IMR-90 (cell line): ENCODE measurements at regions not wholly inside any gene's neighbourhood (a gene's known extent, or its start where the extent isn't known, plus 50 kb on each side); places are given as distances from the start of the nearest gene placed in this dataset.

ENCODE experiments used
- ATAC-seq: fragments of 200-7000 bp; cut with Tn5 transposase; 2 replicates; pipeline ENCODE4 v1.9.1; 2020; ENCODE audit warnings: low read depth, mild to moderate bottlenecking, moderate library complexity
- BruUV-seq: library from RNA; stranded (reverse); fragments of 400-500 nt; replicated peaks from 2 replicates; lab custom pipeline; 2021; lab: Mats Ljungman, UMichigan
- CTCF ChIA-PET: fragments of 300-600 bp; formaldehyde crosslinking; extraction: SDS; loops from one replicate; lab custom pipeline; 2021; ENCODE audit warnings: antibody characterized with exemption; lab: Yijun Ruan, JAX
- POLR2A ChIA-PET: fragments of 300-600 bp; sonication (Branson Sonifier 250); formaldehyde crosslinking; loops from one replicate; lab custom pipeline; 2022; ENCODE audit warnings: antibody characterized with exemption; ENCODE audit not compliant: unreplicated experiment; lab: Charles Lee
- DNase-seq: peaks from one replicate; pipeline ENCODE4 v3.0.0; 2013
- H2AFZ ChIP-seq: replicated peaks from 2 replicates; pipeline ENCODE3; 2013; ENCODE audit warnings: low read length, mild to moderate bottlenecking; ENCODE audit not compliant: poor library complexity
- H2AK5ac ChIP-seq: 2 replicates; pipeline ENCODE4 v1.6.1; 2013; ENCODE audit warnings: low read depth, low read length, inconsistent platforms
- H2AK9ac ChIP-seq: replicated peaks from 2 replicates; pipeline ENCODE3; 2013; ENCODE audit warnings: mild to moderate bottlenecking, low read depth, low read length, moderate library complexity; ENCODE audit not compliant: poor library complexity
- H2BK120ac ChIP-seq: 2 replicates; pipeline ENCODE4 v1.6.1; 2013; ENCODE audit warnings: low read depth, low read length, inconsistent platforms
- H2BK15ac ChIP-seq: 3 replicates; pipeline ENCODE4 v1.6.1; 2013; ENCODE audit warnings: low read depth, low read length, inconsistent platforms
- H2BK20ac ChIP-seq: 2 replicates; pipeline ENCODE4 v1.6.1; 2013; ENCODE audit warnings: low read depth, mild to moderate bottlenecking, inconsistent platforms, low read length, moderate library complexity
- H2BK5ac ChIP-seq: 2 replicates; pipeline ENCODE4 v1.6.1; 2013; ENCODE audit warnings: mild to moderate bottlenecking, low read depth, low read length, inconsistent platforms; ENCODE audit not compliant: poor library complexity, severe bottlenecking
- H3K14ac ChIP-seq: replicated peaks from 2 replicates; pipeline ENCODE4 v1.6.1; 2013; ENCODE audit warnings: low read depth, low read length, inconsistent platforms
- H3K18ac ChIP-seq: 2 replicates; pipeline ENCODE4 v1.6.1; 2013; ENCODE audit warnings: low read depth, low read length, control low read depth
- H3K23ac ChIP-seq: 2 replicates; pipeline ENCODE4 v1.6.1; 2013; ENCODE audit warnings: low read depth, low read length, inconsistent platforms
- H3K27ac ChIP-seq: 2 replicates; pipeline ENCODE4 v1.5.1; 2013; ENCODE audit warnings: mild to moderate bottlenecking, control low read depth, low read length; ENCODE audit not compliant: insufficient read depth
- H3K27me3 ChIP-seq: 2 replicates; pipeline ENCODE4 v1.6.1; 2013; ENCODE audit warnings: low read length; ENCODE audit not compliant: control insufficient read depth, insufficient read depth
- H3K36me3 ChIP-seq: 2 replicates; pipeline ENCODE4 v1.6.1; 2013; ENCODE audit warnings: low read length, mixed read lengths; ENCODE audit not compliant: control insufficient read depth, insufficient read depth
- H3K4ac ChIP-seq: 2 replicates; pipeline ENCODE4 v1.6.1; 2013; ENCODE audit warnings: low read depth, low read length, inconsistent platforms
- H3K4me1 ChIP-seq: 2 replicates; pipeline ENCODE4 v1.6.1; 2013; ENCODE audit warnings: low read length, mixed read lengths; ENCODE audit not compliant: control insufficient read depth, insufficient read depth
- H3K4me2 ChIP-seq: 2 replicates; pipeline ENCODE4 v1.6.1; 2013; ENCODE audit warnings: low read depth, mild to moderate bottlenecking, control low read depth, low read length, moderate library complexity
- H3K4me3 ChIP-seq: 2 replicates; pipeline ENCODE4 v1.5.1; 2013; ENCODE audit warnings: low read depth, mild to moderate bottlenecking, control low read depth, low read length, moderate library complexity; ENCODE audit not compliant: insufficient read depth
- H3K56ac ChIP-seq: 2 replicates; pipeline ENCODE4 v1.6.1; 2013; ENCODE audit warnings: low read length, inconsistent platforms; ENCODE audit not compliant: insufficient read depth; ENCODE audit errors: extremely low read depth
- H3K79me1 ChIP-seq, 2 experiments: 2 replicates each; pipeline ENCODE4 v1.6.1; 2013; ENCODE audit warnings: low read length in 2 of 2, inconsistent platforms in 1 of 2, low read depth in 1 of 2
- H3K9ac ChIP-seq: 2 replicates; pipeline ENCODE4 v1.6.1; 2013; ENCODE audit warnings: low read depth, low read length, control low read depth
- H3K9me1 ChIP-seq: 2 replicates; pipeline ENCODE4 v1.6.1; 2013; ENCODE audit warnings: low read length, inconsistent platforms; ENCODE audit not compliant: insufficient read depth
- H3K9me3 ChIP-seq: 2 replicates; pipeline ENCODE4 v1.6.1; 2013; ENCODE audit warnings: low read length; ENCODE audit not compliant: control insufficient read depth, insufficient read depth
- H4K20me1 ChIP-seq: 2 replicates; pipeline ENCODE4 v1.6.1; 2013; ENCODE audit warnings: low read length, inconsistent platforms; ENCODE audit not compliant: insufficient read depth
- H4K5ac ChIP-seq: 2 replicates; pipeline ENCODE4 v1.6.1; 2013; ENCODE audit warnings: mild to moderate bottlenecking, low read depth, low read length, control low read depth
- H4K8ac ChIP-seq, 2 experiments: 2 replicates each; pipeline ENCODE4 v1.6.1; 2013; ENCODE audit warnings: low read depth in 2 of 2, low read length in 2 of 2, control low read depth in 1 of 2, inconsistent platforms in 1 of 2
- H4K91ac ChIP-seq: 2 replicates; pipeline ENCODE4 v1.6.1; 2013; ENCODE audit warnings: low read depth, low read length, inconsistent platforms; ENCODE audit not compliant: insufficient read depth
- BHLHE40 ChIP-seq: fragments of 150-350 bp; IDR thresholded peaks from 2 replicates; pipeline ENCODE4 v1.6.1; 2016; ENCODE audit warnings: mild to moderate bottlenecking, low read depth, low read length
- CHD1 ChIP-seq: IDR thresholded peaks from 2 replicates; pipeline ENCODE4 v1.6.1; 2012; ENCODE audit warnings: low read depth, low read length, improper control_type of control experiment
- ELK1 ChIP-seq: fragments of 150-350 bp; IDR thresholded peaks from 2 replicates; pipeline ENCODE4 v1.6.1; 2016; ENCODE audit warnings: low read depth, mild to moderate bottlenecking, low read length, moderate library complexity, borderline replicate concordance
- MAFK ChIP-seq: IDR thresholded peaks from 2 replicates; pipeline ENCODE4 v1.6.1; 2012; ENCODE audit warnings: low read depth, low read length, improper control_type of control experiment
- MAZ ChIP-seq: IDR thresholded peaks from 2 replicates; pipeline ENCODE4 v1.6.1; 2012; ENCODE audit warnings: low read depth, mild to moderate bottlenecking, low read length, improper control_type of control experiment, moderate library complexity, borderline replicate concordance
- NFE2L2 ChIP-seq: fragments of 150-350 bp; IDR thresholded peaks from 2 replicates; pipeline ENCODE4 v1.6.1; 2016; ENCODE audit warnings: low read depth, mild to moderate bottlenecking, low read length
- POLR2A ChIP-seq: IDR thresholded peaks from 2 replicates; pipeline ENCODE4 v1.6.1; 2012; ENCODE audit warnings: mild to moderate bottlenecking, low read depth, low read length
- RAD21 ChIP-seq: IDR thresholded peaks from 2 replicates; pipeline ENCODE4 v1.6.1; 2012; ENCODE audit warnings: low read length, improper control_type of control experiment
- RCOR1 ChIP-seq: IDR thresholded peaks from 2 replicates; pipeline ENCODE4 v1.6.1; 2012; ENCODE audit warnings: mild to moderate bottlenecking, low read length, improper control_type of control experiment; ENCODE audit not compliant: insufficient replicate concordance
- RFX5 ChIP-seq: IDR thresholded peaks from 2 replicates; pipeline ENCODE4 v1.8.0; 2012; ENCODE audit warnings: low read depth, mild to moderate bottlenecking, low read length, moderate library complexity
- SMC3 ChIP-seq: fragments of 150-350 bp; IDR thresholded peaks from 2 replicates; pipeline ENCODE4 v1.6.1; 2016; ENCODE audit warnings: low read depth, mild to moderate bottlenecking, antibody characterized with exemption, low read length, moderate library complexity
- WGBS, 2 experiments: methylation state at CpG; one replicate each; pipeline versions ENCODE4 v1.1.5 to v1.1.7; 2013; ENCODE audit warnings: missing lambda C conversion rate in 2 of 2; ENCODE audit not compliant: insufficient read length in 1 of 2; ENCODE audit errors: extremely low coverage in 2 of 2; 5-methylcytosine and 5-hydroxymethylcytosine counted together
- dilution Hi-C: fragments of 300-500 bp; cut with HindIII; formaldehyde crosslinking; loops from one replicate; pipeline ENCODE4 v1.14.3; 2018; ENCODE audit warnings: low sequenced_read_pairs; ENCODE audit not compliant: unreplicated experiment
- in situ Hi-C: fragments of 300-500 bp; cut with MboI; formaldehyde crosslinking; loops from 3 replicates; pipeline ENCODE4 v1.14.3; 2019; ENCODE audit warnings: low sequenced_read_pairs, inconsistent platforms, mixed read lengths
- intact Hi-C: fragments of 100-400 bp; cut with micrococcal nuclease; formaldehyde crosslinking; loops from 2 replicates; pipeline ENCODE4 v1.10.0; 2022

- Histone ChIP-seq H4K5ac (no peak overlapping the region), H3K9me1 (no peaks in the 10 kb centered on the region), H2AK5ac (no peak overlapping the region), H3K9me3 (no peaks in the 10 kb centered on the region), H3K56ac (no peak overlapping the region), H3K18ac (no peak overlapping the region), H2BK20ac (no peak overlapping the region), H2AK9ac (no peak overlapping the region), H3K4me2 (no peak overlapping the region), H4K91ac (no peak overlapping the region), H3K4ac (no peak overlapping the region), H3K27ac (no peak overlapping the region), H3K36me3 (no peaks in the 10 kb centered on the region), H2BK120ac (no peak overlapping the region), H3K4me3 (no peak overlapping the region), H4K20me1 (no peaks in the 10 kb centered on the region), H2BK5ac (no peak overlapping the region), H4K8ac (no peak overlapping the region), H3K23ac (no peak overlapping the region), H3K14ac (no peak overlapping the region), H3K27me3 (no peaks in the 10 kb centered on the region), H3K79me1 (no peaks in the 10 kb centered on the region), H3K4me1 (no peaks in the 10 kb centered on the region), H3K9ac (no peak overlapping the region), H2AFZ (no peak overlapping the region), H2BK15ac (no peak overlapping the region)
- no TSS peak for BruUV-seq
- intact Hi-C loops (no loop called here), in situ Hi-C loops (no loop called here), dilution Hi-C loops (no loop called here)
- DNase-seq (no peak), ATAC-seq (no peak)
- no peak for TF ChIP-seq MAFK
- no peak for TF ChIP-seq NFE2L2
- TF ChIP-seq RFX5: no peak
- TF ChIP-seq POLR2A: no peak
- TF ChIP-seq RCOR1: no peak
- TF ChIP-seq CHD1: no peak
- no peak for TF ChIP-seq SMC3
- TF ChIP-seq MAZ: no peak
- TF ChIP-seq ELK1: no peak
- TF ChIP-seq BHLHE40: no peak
- no peak for TF ChIP-seq RAD21
- ChIA-PET POLR2A (no interaction called here), CTCF (no interaction called here)
- no CpG with 5 or more reads among the region's 3 CpGs for WGBS, 2 experiments
Observed at GRCh38 chr1:221644145-221644448, 97.8 kb downstream of the DUSP10 start.
